Loucy (cell line): ENCODE measurements at regions not wholly inside any gene's neighbourhood (a gene's known extent, or its start where the extent isn't known, plus 50 kb on each side); places are given as distances from the start of the nearest gene placed in this dataset.

Experiments used
- H2AFZ ChIP-seq: fragments of 200-600 bp; sonication (generic); 2 replicates; pipeline ENCODE4 v1.6.0; 2016; ENCODE audit warnings: antibody characterized with exemption, mild to moderate bottlenecking, low read length, moderate library complexity
- H3F3A ChIP-seq: fragments of 200-600 bp; 2 replicates; pipeline ENCODE4 v1.6.0; 2016; ENCODE audit warnings: antibody characterized with exemption, low read depth, mild to moderate bottlenecking
- H3K27me3 ChIP-seq: fragments of 200-600 bp; sonication (generic); 2 replicates; pipeline ENCODE4 v1.6.1; 2014; ENCODE audit warnings: low read length, mild to moderate bottlenecking; ENCODE audit not compliant: insufficient read depth, poor library complexity, severe bottlenecking
- H3K36me3 ChIP-seq: fragments of 200-600 bp; sonication (generic); 2 replicates; pipeline ENCODE4 v1.6.1; 2016; ENCODE audit warnings: low read length; ENCODE audit not compliant: insufficient read depth
- H3K4me1 ChIP-seq: fragments of 200-600 bp; sonication (generic); 2 replicates; pipeline ENCODE4 v1.5.1; 2014; ENCODE audit warnings: low read length, mild to moderate bottlenecking; ENCODE audit not compliant: insufficient read depth, poor library complexity, severe bottlenecking
- H3K4me2 ChIP-seq: fragments of 200-600 bp; sonication (generic); 2 replicates; pipeline ENCODE4 v1.6.0; 2014; ENCODE audit warnings: antibody characterized with exemption, low read length, low read depth, mild to moderate bottlenecking; ENCODE audit not compliant: poor library complexity, severe bottlenecking
- H3K4me3 ChIP-seq: fragments of 200-600 bp; sonication (generic); 2 replicates; pipeline ENCODE4 v1.5.1; 2014; ENCODE audit warnings: low read length, mild to moderate bottlenecking, mixed read lengths; ENCODE audit not compliant: poor library complexity, severe bottlenecking
- H3K79me2 ChIP-seq: fragments of 200-600 bp; sonication (generic); 2 replicates; pipeline ENCODE4 v1.6.1; 2014; ENCODE audit warnings: low read length; ENCODE audit not compliant: insufficient read depth
- H3K9ac ChIP-seq: fragments of 200-600 bp; sonication (generic); 2 replicates; pipeline ENCODE4 v1.6.0; 2014; ENCODE audit warnings: mild to moderate bottlenecking, low read depth, low read length, moderate library complexity; ENCODE audit not compliant: poor library complexity, severe bottlenecking
- H3K9me2 ChIP-seq: fragments of 200-600 bp; sonication (generic); replicated peaks from 2 replicates; pipeline ENCODE4 v1.6.1; 2016; ENCODE audit warnings: low read depth, low read length, mixed read lengths
- H3K9me3 ChIP-seq: fragments of 200-600 bp; sonication (generic); 2 replicates; pipeline ENCODE4 v1.6.1; 2014; ENCODE audit warnings: mild to moderate bottlenecking, antibody characterized with exemption, low read length, low read depth; ENCODE audit not compliant: insufficient read depth
- H4K20me1 ChIP-seq: fragments of 200-600 bp; sonication (generic); 2 replicates; pipeline ENCODE4 v1.6.0; 2014; ENCODE audit warnings: antibody characterized with exemption, low read length, mild to moderate bottlenecking; ENCODE audit not compliant: insufficient read depth, poor library complexity, severe bottlenecking
- EZH2phosphoT487 ChIP-seq: fragments of 200-600 bp; IDR thresholded peaks from 2 replicates; pipeline ENCODE4 v1.6.1; 2018; ENCODE audit warnings: antibody characterized with exemption, mild to moderate bottlenecking, moderate library complexity, borderline replicate concordance
- TF ChIP-seq, protein P1 (sequence below): fragments of 200-600 bp; sonication (generic); conservative IDR thresholded peaks from 2 replicates; pipeline ENCODE4 v1.5.1; 2014; ENCODE audit warnings: mild to moderate bottlenecking, antibody characterized with exemption, low read length

GRCh38 chr6:48701572-48701971, 590.6 kb upstream of the PTCHD4 start:
- no peak overlapping the region for H2AFZ ChIP-seq

GRCh38 chr6:48695872-48696271, 584.9 kb upstream of the PTCHD4 start:
- Histone ChIP-seq H3K9me3 (no peaks in the 10 kb centered on the region), H2AFZ (no peak overlapping the region), H3K9me2 (no peaks in the 10 kb centered on the region), H3K4me3 (no peak overlapping the region), H3K79me2 (no peaks in the 10 kb centered on the region), H4K20me1 (no peaks in the 10 kb centered on the region), H3F3A (no peaks in the 10 kb centered on the region), H3K4me1 (no peaks in the 10 kb centered on the region), H3K27me3 (no peaks in the 10 kb centered on the region), H3K36me3 (no peaks in the 10 kb centered on the region), H3K4me2 (no peak overlapping the region), H3K9ac (no peak overlapping the region)
- TF ChIP-seq, protein P1, sequence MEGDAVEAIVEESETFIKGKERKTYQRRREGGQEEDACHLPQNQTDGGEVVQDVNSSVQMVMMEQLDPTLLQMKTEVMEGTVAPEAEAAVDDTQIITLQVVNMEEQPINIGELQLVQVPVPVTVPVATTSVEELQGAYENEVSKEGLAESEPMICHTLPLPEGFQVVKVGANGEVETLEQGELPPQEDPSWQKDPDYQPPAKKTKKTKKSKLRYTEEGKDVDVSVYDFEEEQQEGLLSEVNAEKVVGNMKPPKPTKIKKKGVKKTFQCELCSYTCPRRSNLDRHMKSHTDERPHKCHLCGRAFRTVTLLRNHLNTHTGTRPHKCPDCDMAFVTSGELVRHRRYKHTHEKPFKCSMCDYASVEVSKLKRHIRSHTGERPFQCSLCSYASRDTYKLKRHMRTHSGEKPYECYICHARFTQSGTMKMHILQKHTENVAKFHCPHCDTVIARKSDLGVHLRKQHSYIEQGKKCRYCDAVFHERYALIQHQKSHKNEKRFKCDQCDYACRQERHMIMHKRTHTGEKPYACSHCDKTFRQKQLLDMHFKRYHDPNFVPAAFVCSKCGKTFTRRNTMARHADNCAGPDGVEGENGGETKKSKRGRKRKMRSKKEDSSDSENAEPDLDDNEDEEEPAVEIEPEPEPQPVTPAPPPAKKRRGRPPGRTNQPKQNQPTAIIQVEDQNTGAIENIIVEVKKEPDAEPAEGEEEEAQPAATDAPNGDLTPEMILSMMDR: no peak
- TF ChIP-seq EZH2phosphoT487: no peak

More at GRCh38 chr6:48701572-48701971, 590.6 kb upstream of the PTCHD4 start:
- Histone ChIP-seq H3K9me3 (no peaks in the 10 kb centered on the region), H3K9ac (no peak overlapping the region), H3K4me2 (no peak overlapping the region), H3K4me1 (no peaks in the 10 kb centered on the region), H4K20me1 (no peaks in the 10 kb centered on the region), H3K4me3 (no peak overlapping the region), H3K27me3 (no peaks in the 10 kb centered on the region), H3K36me3 (no peaks in the 10 kb centered on the region), H3K79me2 (no peaks in the 10 kb centered on the region), H3K9me2 (no peaks in the 10 kb centered on the region), H3F3A (no peaks in the 10 kb centered on the region)
- TF ChIP-seq, protein P1: no peak
- TF ChIP-seq EZH2phosphoT487: no peak

- no peak overlapping the region for H3K9ac ChIP-seq
- no peak overlapping the region for H2AFZ ChIP-seq
- no peaks in the 10 kb centered on the region for H4K20me1 ChIP-seq
- no peaks in the 10 kb centered on the region for H3K36me3 ChIP-seq
- no peaks in the 10 kb centered on the region for H3K9me2 ChIP-seq
- no peaks in the 10 kb centered on the region for H3K79me2 ChIP-seq
- H3K9me3 ChIP-seq: peaks cover 7% of the 10 kb centered on the region; the same call in 1 of the 2 replicates
- no peak overlapping the region for H3K4me2 ChIP-seq
- TF ChIP-seq, protein P1: no peak
- TF ChIP-seq EZH2phosphoT487: no peak
- no peak overlapping the region for H3K4me3 ChIP-seq
- H3K4me1 ChIP-seq: no peaks in the 10 kb centered on the region
- no peaks in the 10 kb centered on the region for H3F3A ChIP-seq
- H3K27me3 ChIP-seq: no peaks in the 10 kb centered on the region
Observed at GRCh38 chr6:48691420-48691819, 580.4 kb upstream of the PTCHD4 start.
